OCI-LY1 (cell line): ENCODE measurements at regions not wholly inside any gene's neighbourhood (a gene's known extent, or its start where the extent isn't known, plus 50 kb on each side); places are given as distances from the start of the nearest gene placed in this dataset.

ENCODE experiments used
- H2AFZ ChIP-seq: fragments of 200-600 bp; sonication (generic), shearing (Covaris generic); 2 replicates; pipeline ENCODE4 v1.6.0; 2014; ENCODE audit warnings: antibody characterized with exemption, mild to moderate bottlenecking, low read length
- H3F3A ChIP-seq: fragments of 200-600 bp; sonication (generic), shearing (Covaris generic); 2 replicates; pipeline ENCODE4 v1.6.0; 2014; ENCODE audit warnings: mild to moderate bottlenecking, antibody characterized with exemption, low read length, moderate library complexity; ENCODE audit not compliant: insufficient read depth
- H3K27ac ChIP-seq: fragments of 200-600 bp; sonication (generic); 2 replicates; pipeline ENCODE4 v1.5.1; 2014; ENCODE audit warnings: low read length, mixed run types, mild to moderate bottlenecking, low read depth; ENCODE audit not compliant: poor library complexity, severe bottlenecking
- H3K27me3 ChIP-seq: fragments of 200-600 bp; sonication (generic); 2 replicates; pipeline ENCODE4 v1.6.0; 2014; ENCODE audit warnings: antibody characterized with exemption, mild to moderate bottlenecking, low read length, moderate library complexity; ENCODE audit not compliant: insufficient read depth
- H3K36me3 ChIP-seq: fragments of 200-600 bp; sonication (generic); 2 replicates; pipeline ENCODE4 v1.6.1; 2014; ENCODE audit warnings: mild to moderate bottlenecking, antibody characterized with exemption, low read length, moderate library complexity, mixed read lengths; ENCODE audit not compliant: insufficient read depth
- H3K4me1 ChIP-seq: fragments of 200-600 bp; sonication (generic); 2 replicates; pipeline ENCODE4 v1.5.1; 2014; ENCODE audit warnings: mild to moderate bottlenecking, low read length, moderate library complexity; ENCODE audit not compliant: insufficient read depth, severe bottlenecking
- H3K4me2 ChIP-seq: fragments of 200-600 bp; sonication (generic), shearing (Covaris generic); 2 replicates; pipeline ENCODE4 v1.6.1; 2014; ENCODE audit warnings: low read length
- H3K4me3 ChIP-seq: fragments of 200-600 bp; sonication (generic); 2 replicates; pipeline ENCODE4 v1.5.1; 2014; ENCODE audit warnings: low read length, low read depth, mild to moderate bottlenecking, mixed read lengths; ENCODE audit not compliant: poor library complexity, severe bottlenecking
- H3K79me2 ChIP-seq: fragments of 200-600 bp; shearing (Covaris generic); 2 replicates; pipeline ENCODE4 v1.6.1; 2016; ENCODE audit warnings: mixed run types, low read length, mixed read lengths; ENCODE audit not compliant: insufficient read depth
- H3K9ac ChIP-seq: fragments of 200-600 bp; sonication (generic), shearing (Covaris generic); 2 replicates; pipeline ENCODE4 v1.6.1; 2014; ENCODE audit warnings: mild to moderate bottlenecking, low read length, mixed read lengths
- H3K9me2 ChIP-seq: fragments of 200-600 bp; sonication (generic), shearing (Covaris generic); 2 replicates; pipeline ENCODE4 v1.6.1; 2014; ENCODE audit warnings: low read depth, mild to moderate bottlenecking, low read length, mixed read lengths
- H3K9me3 ChIP-seq: fragments of 200-600 bp; shearing (Covaris generic); 2 replicates; pipeline ENCODE4 v1.6.1; 2014; ENCODE audit warnings: low read length, mixed read lengths
- H4K20me1 ChIP-seq: fragments of 200-600 bp; sonication (generic), shearing (Covaris generic); 2 replicates; pipeline ENCODE4 v1.6.0; 2016; ENCODE audit warnings: mild to moderate bottlenecking, low read length; ENCODE audit not compliant: insufficient read depth
- EZH2 ChIP-seq: fragments of 200-600 bp; sonication (generic), shearing (Covaris generic); IDR thresholded peaks from 2 replicates; pipeline ENCODE4 v1.8.0; 2017; ENCODE audit warnings: borderline replicate concordance, mixed run types, mild to moderate bottlenecking, antibody characterized with exemption, low read length, moderate library complexity, mixed read lengths
- TF ChIP-seq, protein P1 (sequence below): fragments of 200-600 bp; sonication (generic), shearing (Covaris generic); IDR thresholded peaks from 2 replicates; pipeline ENCODE4 v1.5.1; 2017; ENCODE audit warnings: mild to moderate bottlenecking, antibody characterized with exemption, low read length, moderate library complexity, mixed read lengths

DNA sequence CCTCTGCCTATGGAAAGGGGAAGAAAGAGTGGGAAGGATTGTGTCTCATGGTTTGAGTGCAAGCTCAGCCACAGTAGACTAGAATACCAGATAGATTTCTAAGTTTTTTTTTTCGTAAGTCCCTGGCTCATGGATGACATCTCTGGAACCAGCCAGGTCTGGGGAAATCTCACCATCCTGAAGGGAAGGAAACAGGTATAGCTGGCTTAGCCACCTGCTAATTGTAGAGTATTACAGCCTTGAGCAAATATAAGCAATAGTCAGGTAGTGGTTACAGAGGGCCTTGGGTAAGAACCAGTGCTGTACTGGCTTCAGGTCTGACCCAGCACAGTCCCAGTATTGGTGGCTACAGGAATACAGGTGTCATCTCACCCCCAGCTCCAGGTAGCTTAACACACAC lies 500.9 kb upstream of the PRMT6 start:
- H3K4me1 ChIP-seq, result no peaks in the 10 kb centered on the region
- no peak overlapping the region for H3K9ac ChIP-seq
- H3K27ac ChIP-seq, result no peak overlapping the region
- H3K9me2 ChIP-seq, result no peaks in the 10 kb centered on the region
- no peaks in the 10 kb centered on the region for H3K79me2 ChIP-seq
- no peak overlapping the region for H3K4me2 ChIP-seq
- no peaks in the 10 kb centered on the region for H3K36me3 ChIP-seq
- H3K4me3 ChIP-seq, result no peak overlapping the region
- TF ChIP-seq EZH2, result no peak
- TF ChIP-seq, protein P1, sequence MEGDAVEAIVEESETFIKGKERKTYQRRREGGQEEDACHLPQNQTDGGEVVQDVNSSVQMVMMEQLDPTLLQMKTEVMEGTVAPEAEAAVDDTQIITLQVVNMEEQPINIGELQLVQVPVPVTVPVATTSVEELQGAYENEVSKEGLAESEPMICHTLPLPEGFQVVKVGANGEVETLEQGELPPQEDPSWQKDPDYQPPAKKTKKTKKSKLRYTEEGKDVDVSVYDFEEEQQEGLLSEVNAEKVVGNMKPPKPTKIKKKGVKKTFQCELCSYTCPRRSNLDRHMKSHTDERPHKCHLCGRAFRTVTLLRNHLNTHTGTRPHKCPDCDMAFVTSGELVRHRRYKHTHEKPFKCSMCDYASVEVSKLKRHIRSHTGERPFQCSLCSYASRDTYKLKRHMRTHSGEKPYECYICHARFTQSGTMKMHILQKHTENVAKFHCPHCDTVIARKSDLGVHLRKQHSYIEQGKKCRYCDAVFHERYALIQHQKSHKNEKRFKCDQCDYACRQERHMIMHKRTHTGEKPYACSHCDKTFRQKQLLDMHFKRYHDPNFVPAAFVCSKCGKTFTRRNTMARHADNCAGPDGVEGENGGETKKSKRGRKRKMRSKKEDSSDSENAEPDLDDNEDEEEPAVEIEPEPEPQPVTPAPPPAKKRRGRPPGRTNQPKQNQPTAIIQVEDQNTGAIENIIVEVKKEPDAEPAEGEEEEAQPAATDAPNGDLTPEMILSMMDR, result no peak
- H3K27me3 ChIP-seq, result no peaks in the 10 kb centered on the region
- H3K9me3 ChIP-seq, result no peaks in the 10 kb centered on the region
- no peaks in the 10 kb centered on the region for H3F3A ChIP-seq
- no peaks in the 10 kb centered on the region for H4K20me1 ChIP-seq
- H2AFZ ChIP-seq, result no peak overlapping the region

DNA sequence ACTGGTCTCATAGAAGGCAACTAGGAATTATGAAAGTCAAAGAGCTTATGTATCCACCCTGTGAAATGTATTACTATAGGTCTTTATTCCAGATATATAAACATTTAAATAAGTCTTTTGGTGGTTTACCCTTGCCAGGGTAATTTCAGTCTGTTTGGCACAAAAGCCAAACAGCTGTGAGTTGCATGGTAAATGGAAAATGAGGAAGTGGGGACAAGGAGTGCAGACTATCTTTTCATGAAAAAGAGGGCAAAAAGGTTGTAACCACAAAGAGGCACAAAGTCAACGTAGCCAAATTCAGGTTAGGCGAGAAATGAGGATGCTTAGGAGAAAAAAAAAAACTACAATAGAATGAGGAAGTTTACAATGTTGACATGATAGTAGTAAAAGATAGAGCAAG lies 492.3 kb upstream of the PRMT6 start:
- Histone ChIP-seq H3K4me3 (no peak overlapping the region), H2AFZ (no peak overlapping the region), H3F3A (no peaks in the 10 kb centered on the region), H4K20me1 (no peaks in the 10 kb centered on the region), H3K36me3 (no peaks in the 10 kb centered on the region), H3K27ac (no peak overlapping the region), H3K79me2 (no peaks in the 10 kb centered on the region), H3K9me3 (no peaks in the 10 kb centered on the region), H3K9ac (no peak overlapping the region), H3K4me1 (no peaks in the 10 kb centered on the region), H3K9me2 (no peaks in the 10 kb centered on the region), H3K4me2 (no peak overlapping the region), H3K27me3 (no peaks in the 10 kb centered on the region)
- TF ChIP-seq, protein P1, result no peak
- TF ChIP-seq EZH2, result no peak

DNA sequence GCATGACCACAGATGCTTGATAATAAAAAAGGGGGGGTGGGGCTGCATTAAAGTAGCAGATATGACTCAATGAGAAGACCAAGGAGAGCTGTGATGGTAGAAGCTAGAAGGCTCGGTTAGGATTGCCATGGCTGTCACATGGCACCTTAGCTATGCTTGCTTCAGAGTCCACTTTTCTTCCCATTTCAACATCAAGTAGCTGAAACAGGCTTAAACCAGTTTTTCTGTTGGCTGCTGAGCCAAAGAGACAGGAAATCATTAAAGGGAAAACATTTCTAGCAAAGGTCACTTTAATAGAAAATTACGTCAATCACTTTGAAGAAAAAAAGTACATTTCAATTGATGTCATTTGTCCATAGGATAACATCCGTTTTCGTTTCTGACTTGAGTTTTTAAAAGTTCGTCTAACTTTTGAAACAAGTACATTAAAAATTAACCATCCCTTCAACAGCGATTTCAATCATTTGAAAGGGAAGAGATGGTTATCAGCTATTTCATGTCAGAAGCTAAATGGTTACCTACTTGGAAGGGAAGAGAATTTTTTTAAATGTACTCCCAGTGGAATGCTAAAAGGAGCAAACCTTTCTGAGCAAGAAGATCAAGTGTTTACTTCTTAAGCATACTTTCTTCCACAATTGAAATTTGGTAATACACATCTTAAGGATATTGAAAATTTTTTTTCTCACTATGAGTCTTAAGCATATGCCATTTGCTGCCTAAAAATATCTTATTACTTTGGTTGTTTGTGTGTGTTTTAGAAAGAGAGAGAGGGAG lies 488.1 kb upstream of the PRMT6 start:
- no peaks in the 10 kb centered on the region for H3K36me3 ChIP-seq
- H3K79me2 ChIP-seq, result no peaks in the 10 kb centered on the region
- TF ChIP-seq, protein P1, result no peak
- no peak for TF ChIP-seq EZH2
- H3K9ac ChIP-seq, result no peak overlapping the region
- H3K4me2 ChIP-seq, result no peak overlapping the region
- no peaks in the 10 kb centered on the region for H3K4me1 ChIP-seq
- H2AFZ ChIP-seq, result no peak overlapping the region
- H3K27ac ChIP-seq, result no peak overlapping the region
- H3F3A ChIP-seq, result no peaks in the 10 kb centered on the region
- H3K9me2 ChIP-seq, result no peaks in the 10 kb centered on the region
- no peaks in the 10 kb centered on the region for H4K20me1 ChIP-seq
- H3K9me3 ChIP-seq, result no peaks in the 10 kb centered on the region
- no peak overlapping the region for H3K4me3 ChIP-seq
- no peaks in the 10 kb centered on the region for H3K27me3 ChIP-seq
